Astrocyte of the hippocampus (primary cell): ENCODE measurements at regions not wholly inside any gene's neighbourhood (a gene's known extent, or its start where the extent isn't known, plus 50 kb on each side); places are given as distances from the start of the nearest gene placed in this dataset.

Experiments used
- DNase-seq: peaks from one replicate; pipeline ENCODE4 v3.0.0; 2011; ENCODE audit warnings: low read depth, low spot score

- DNase-seq, result no peak
These were observed 106.5 kb upstream of the DRD2 start for GRCh38 chr11:113581713-113582112.

GRCh38 chr11:113579292-113579940, 104.2 kb upstream of the DRD2 start:
- DNase-seq, result peak; percentile 51

DNA sequence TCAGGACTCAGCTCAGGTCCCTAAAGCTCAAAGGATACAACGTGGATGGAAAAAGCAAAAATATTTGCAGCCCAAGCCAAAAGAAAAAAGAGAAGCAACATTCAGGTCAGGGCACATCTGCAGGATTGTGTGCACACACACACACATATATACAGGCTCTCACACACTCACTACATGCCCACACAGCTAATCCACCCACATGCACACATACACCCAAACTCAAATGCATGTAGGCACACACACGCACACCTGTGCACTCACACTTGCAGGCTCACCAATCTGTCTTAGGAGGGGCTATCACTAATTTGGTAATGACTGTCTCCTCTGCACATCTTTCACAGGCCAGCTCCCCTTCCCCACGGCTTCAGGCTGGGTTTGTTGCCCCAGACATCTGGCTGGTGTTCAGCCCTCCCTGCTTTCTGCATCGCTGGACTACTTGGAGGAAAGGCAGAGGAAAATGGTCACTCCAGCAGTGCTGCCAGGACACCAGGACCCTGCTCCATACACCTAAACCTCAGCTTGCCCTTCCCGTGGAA, 103.6 kb upstream of the DRD2 start:
- no peak for DNase-seq

- DNase-seq, result no peak
These were observed 102.8 kb upstream of the DRD2 start for GRCh38 chr11:113578033-113578380.

DNA sequence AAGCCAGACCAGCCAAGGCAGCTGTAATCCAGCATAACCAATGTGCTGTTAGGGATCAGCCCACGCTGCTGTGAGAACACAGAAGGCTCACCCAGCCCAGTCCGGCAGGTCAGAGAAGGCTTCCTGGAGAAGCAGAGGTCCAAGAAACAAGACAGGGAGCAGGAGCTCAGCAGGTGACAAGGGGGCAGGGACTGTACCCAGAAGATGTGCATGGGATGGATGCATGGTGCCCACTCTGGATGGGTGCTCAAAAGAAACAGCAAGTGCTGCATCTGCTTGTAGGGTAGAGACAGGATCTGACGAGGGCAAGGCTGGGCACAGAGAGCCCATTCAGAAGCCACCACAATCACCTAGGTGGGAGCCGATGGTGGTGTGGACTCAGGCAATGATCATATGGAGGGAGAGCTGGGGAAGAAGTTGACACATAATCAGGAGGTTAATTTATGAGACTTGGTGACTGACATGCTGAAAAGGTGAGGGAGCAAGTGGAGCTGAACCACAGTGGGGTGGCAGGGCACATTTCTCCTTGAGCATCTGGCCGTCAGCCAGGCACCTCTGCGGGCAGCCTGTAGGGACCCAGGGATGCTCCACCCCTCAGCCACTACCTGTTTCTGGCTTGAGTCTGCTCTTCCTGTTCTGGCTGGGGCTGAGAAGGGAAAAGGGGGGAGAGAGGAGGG, 102.3 kb upstream of the DRD2 start:
- no peak for DNase-seq

DNA sequence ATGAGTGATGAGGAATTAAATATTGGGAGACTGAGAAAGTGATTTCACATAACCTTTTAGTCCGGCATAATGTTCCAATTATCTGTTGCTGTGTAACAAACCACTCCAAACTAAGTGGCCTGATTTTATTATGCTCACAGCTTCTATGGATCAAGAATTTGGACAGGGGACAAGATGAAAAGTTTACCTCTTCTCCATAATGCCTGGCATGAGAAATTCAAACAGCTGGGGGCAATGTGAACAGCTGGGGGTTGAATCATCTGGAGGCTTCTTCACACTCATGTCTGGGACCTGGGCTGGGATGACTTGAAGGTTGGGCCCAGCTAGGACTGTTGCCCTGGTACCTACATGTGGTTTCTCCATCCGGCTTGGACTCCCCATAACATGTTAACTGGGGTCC, 99.4 kb upstream of the DRD2 start:
- DNase-seq, result no peak

- no peak for DNase-seq
These were observed 99.0 kb upstream of the DRD2 start for GRCh38 chr11:113574171-113574570.

DNA sequence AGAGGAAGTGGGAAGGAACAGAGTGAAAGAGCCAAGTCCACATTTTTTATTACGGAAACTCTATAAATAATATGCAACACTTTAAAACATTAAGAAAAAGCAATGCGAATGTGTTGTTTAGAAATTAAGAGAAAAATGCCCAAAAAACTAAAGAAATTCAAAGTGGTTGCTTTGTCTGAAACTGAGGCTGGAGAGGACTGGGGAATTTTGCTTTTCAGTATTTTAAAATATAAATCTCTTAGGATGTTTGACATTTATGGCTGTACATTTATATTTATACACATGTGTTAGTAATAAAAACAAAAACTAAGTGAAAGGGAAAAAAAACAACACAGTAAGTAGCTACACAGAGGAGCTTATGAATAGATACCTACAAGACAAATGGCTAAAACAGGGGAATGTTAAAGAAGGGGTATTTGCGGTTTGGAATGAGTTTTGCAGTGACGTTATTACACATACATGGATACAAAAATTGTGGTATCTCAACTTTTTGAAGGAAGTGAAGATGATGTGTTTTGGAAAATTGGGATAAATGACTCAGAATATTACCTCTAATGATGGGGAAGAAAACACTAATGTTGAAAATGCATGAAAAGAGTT, 97.0 kb upstream of the DRD2 start:
- no peak for DNase-seq

DNA sequence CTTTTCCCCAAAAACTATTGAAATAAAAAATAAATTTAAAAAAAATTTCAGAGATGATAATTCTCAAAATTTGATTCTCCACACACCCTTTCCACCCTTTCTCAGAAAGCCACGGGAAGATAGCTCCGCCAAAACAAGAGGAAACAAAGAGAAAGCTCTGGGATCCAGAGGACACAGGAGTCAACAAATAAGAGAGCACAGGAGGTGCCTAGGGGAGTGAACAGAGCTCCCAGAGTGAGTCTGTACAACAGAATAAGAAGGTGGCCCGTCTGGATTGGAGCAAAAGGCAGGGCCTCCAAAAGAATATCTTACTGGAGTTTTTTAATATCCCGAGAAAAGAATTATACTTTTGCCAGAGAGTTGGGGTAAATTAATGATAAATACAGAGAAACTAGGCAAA, 96.3 kb upstream of the DRD2 start:
- DNase-seq, result no peak

DNA sequence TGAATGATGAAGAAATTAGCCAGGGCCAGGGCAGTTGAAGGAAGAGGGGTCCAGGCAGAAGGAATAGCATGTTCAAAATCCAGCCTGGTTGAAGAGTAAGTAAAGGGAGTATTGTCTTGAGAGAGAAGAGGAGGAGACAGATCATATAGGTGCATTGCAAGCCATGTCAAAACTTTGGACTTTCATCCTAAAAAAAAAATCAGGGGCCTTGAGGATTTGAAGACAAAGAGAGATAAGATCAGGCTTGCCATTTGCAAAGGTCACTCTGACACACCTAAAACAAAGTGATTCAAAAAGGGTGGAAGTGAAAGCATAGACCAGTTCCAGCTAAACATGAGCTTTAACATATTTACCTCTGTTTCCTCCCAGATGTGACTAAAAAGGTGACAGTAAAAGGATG, 95.7 kb upstream of the DRD2 start:
- no peak for DNase-seq

DNA sequence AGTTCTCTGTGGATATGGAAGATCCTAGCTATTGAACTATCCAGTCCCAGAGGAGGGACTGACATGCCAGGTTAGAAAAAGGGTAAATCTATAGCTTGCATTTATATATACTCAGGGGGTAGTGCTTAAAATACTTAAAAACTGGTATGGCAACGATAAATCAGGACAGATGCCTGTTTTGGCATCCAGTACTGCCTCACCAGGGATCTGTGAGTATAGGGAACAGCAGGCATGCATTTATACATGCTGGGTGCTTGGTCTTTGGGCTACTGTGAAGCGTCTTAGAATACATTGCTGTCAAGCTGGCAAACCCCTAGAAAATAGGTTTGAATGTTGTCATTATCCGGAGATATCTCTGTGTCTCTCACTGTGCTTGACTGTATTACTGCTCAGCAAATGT, 94.2 kb upstream of the DRD2 start:
- DNase-seq, result no peak

DNA sequence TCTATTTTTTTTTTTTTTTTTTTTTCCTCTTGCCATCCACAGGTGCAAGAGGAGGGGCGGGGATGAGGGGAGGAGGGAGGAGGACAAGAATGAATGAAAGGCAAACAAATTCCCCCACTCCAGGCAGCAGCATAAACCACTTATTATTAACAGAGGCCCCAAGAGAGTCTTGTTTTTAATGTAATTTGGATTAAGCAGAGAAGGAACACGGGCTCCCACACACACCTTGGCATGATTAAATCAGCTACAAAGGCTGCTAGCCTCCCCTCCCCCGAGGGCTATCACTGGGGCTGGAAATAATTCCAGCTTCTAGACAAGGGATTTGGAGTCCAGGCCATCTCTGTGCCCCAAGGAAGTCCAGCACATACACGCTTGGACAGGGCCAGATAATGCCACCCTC, 93.4 kb upstream of the DRD2 start:
- no peak for DNase-seq

DNA sequence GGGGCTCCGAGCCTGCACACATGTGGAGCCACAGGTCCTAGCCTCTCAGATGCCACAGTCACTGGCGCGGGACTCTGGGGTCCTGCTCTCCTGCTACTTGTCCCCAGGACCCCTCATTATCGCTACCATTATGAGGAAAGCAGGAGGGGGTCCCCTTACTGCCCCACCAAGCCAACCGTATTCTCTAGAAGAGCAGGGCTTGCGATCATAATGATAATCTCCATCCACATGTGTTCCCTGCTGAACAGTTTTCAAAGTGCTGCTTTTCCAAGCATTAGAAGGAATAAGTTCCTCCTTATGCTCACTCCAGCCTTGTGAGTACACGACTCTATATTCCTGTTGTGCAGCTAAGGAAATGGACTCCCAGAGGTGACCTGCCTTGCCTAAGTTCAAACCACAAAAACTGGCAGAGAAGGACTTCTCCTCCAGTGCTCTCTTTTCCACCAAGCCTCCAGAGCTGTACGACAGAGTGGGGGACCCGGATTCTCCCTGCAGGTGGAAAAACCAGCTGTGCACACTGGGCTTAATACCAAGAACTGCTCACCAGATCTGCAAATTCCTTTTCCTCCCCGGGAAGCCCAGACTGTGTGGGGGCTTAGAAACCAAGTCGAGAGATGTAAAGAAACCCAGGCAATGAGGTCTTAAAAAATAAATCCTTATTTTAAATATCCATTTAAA, 92.8 kb upstream of the DRD2 start:
- no peak for DNase-seq

- DNase-seq, result no peak
These were observed 91.9 kb upstream of the DRD2 start for GRCh38 chr11:113567097-113567496.

- DNase-seq, result no peak
These were observed 89.4 kb upstream of the DRD2 start for GRCh38 chr11:113564527-113565130.

GRCh38 chr11:113563766-113564526, 88.7 kb upstream of the DRD2 start:
- DNase-seq, result no peak

- no peak for DNase-seq
These were observed 87.8 kb upstream of the DRD2 start for GRCh38 chr11:113562981-113563461.

- no peak for DNase-seq
These were observed 87.4 kb upstream of the DRD2 start for GRCh38 chr11:113562576-113562975.

GRCh38 chr11:113557926-113558325, 82.7 kb upstream of the DRD2 start:
- DNase-seq, result peak; percentile 48

DNA sequence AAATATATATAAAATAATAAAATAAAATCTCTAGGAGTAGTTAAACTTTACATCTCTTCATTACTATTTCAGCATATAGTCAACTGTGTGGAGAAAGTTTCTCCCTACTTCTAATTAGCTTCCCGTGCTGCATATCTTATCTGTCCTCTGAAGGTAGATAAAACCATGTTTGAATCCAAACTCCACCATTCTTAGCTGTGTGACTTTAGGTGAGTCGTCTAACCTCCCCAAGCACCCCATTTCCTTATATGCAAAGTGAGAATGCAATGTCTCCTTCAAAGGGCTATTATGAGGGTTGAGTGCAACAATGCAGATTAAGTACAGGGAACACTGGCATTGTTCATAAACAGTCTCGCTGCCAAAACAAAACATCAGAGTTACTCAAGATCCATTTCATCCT, 80.8 kb upstream of the DRD2 start:
- DNase-seq, result no peak

GRCh38 chr11:113555071-113555619, 79.9 kb upstream of the DRD2 start:
- no peak for DNase-seq
